Right lobe of liver (tissue), 6 donors: ENCODE measurements at regions not wholly inside any gene's neighbourhood (a gene's known extent, or its start where the extent isn't known, plus 50 kb on each side); places are given as distances from the start of the nearest gene placed in this dataset.

Source experiments
- ATAC-seq, 4 donors: fragments of 200-7000 bp; cut with Tn5 transposase; one replicate each; pipeline ENCODE4 v1.9.1; 2020; ENCODE audit warnings: mild to moderate bottlenecking in 4 of 4, moderate library complexity in 4 of 4
- DNase-seq, 3 donors: peaks; one replicate each; pipeline ENCODE4 v3.0.0-alpha.2; 2020
- H3K27ac ChIP-seq, 3 donors: fragments of 200-600 bp; one replicate each; pipeline ENCODE4 v1.8.0; 2022
- H3K27me3 ChIP-seq, 2 donors: fragments of 200-600 bp; one replicate each; pipeline ENCODE4 v1.8.0; 2022
- H3K36me3 ChIP-seq, 4 donors: fragments of 200-600 bp; sonication (generic) in 1 of 4; one replicate each; pipeline versions ENCODE4 v1.5.1 to v1.8.0; 2017 to 2022; ENCODE audit warnings: control low read depth in 1 of 4
- H3K4me1 ChIP-seq, 4 donors: fragments of 200-600 bp; sonication (generic) in 1 of 4; one replicate each; pipeline versions ENCODE4 v1.5.1 to v1.8.0; 2017 to 2022; ENCODE audit warnings: control low read depth in 1 of 4
- H3K4me3 ChIP-seq, 3 donors: fragments of 200-600 bp; one replicate each; pipeline ENCODE4 v1.8.0; 2022
- H3K9me3 ChIP-seq, 4 donors: fragments of 200-600 bp; sonication (generic) in 1 of 4; one replicate each; pipeline versions ENCODE4 v1.5.1 to v1.8.0; 2017 to 2022; ENCODE audit warnings: control low read depth in 1 of 4
- POLR2A ChIP-seq: fragments of 450-650 bp; IDR thresholded peaks from one replicate; pipeline ENCODE4 v1.6.1; 2017; ENCODE audit warnings: antibody characterized with exemption, mild to moderate bottlenecking
- WGBS: methylation state at CpG from one replicate; pipeline ENCODE4 v1.1.6; 2018; ENCODE audit warnings: low coverage, low lambda C conversion rate; ENCODE audit not compliant: insufficient coverage; ENCODE audit errors: missing lambda C conversion rate; 5-methylcytosine and 5-hydroxymethylcytosine counted together
- intact Hi-C, 2 donors: fragments of 100-400 bp; cut with DNase I; formaldehyde crosslinking; loops; one replicate each; pipeline versions ENCODE4 v1.11.2 to v1.14.1; 2022
- TF ChIP-seq, protein P1 (sequence below), 4 donors: fragments of 200-600 bp in 3 of 4; fragments of 450-650 bp in 1 of 4; IDR thresholded peaks; one replicate each; pipeline versions ENCODE4 v1.5.1 to v1.8.0; 2016 to 2022; ENCODE audit warnings: antibody characterized with exemption in 4 of 4, mild to moderate bottlenecking in 2 of 4
- donor health status: DM: no; HTN: yes; CAD: no.
- donor health status: DM: no; HTN: no; CAD: no.
- donor health status: DM: no; HTN: no; CAD: no.
- donor health status: DM: no; HTN: yes; CAD: no.
- donor health status: DM: no; HTN: yes; CAD: no.

DNA sequence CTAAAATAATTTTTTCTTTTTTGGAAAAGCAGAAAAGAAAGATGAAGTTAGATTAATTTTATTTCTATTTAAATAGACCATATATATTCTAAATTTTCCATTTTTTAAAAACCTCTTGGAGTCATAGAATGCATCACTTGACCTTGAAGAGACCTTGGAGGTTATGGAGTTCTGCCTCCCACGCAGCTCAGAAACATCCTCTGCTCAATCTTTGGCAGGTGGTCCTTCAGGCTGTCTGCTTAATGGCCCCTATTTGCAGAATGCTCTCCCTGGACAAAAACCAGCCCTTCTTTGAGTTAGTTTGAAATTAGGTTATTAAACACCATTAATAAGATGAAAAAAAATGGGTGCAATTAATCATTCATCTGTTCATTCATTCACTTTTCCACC lies 194.1 kb upstream of the TLL1 start:
- DNase-seq (no peak), ATAC-seq (no peak)
- Histone ChIP-seq H3K27me3 (no peaks in the 10 kb centered on the region), H3K4me3 (no peak overlapping the region), H3K36me3 (no peaks in the 10 kb centered on the region), H3K27ac (no peak overlapping the region), H3K4me1 (no peaks in the 10 kb centered on the region), H3K9me3 (no peaks in the 10 kb centered on the region)
- intact Hi-C loops = no loop called here
- no peak for TF ChIP-seq POLR2A
- TF ChIP-seq, protein P1, sequence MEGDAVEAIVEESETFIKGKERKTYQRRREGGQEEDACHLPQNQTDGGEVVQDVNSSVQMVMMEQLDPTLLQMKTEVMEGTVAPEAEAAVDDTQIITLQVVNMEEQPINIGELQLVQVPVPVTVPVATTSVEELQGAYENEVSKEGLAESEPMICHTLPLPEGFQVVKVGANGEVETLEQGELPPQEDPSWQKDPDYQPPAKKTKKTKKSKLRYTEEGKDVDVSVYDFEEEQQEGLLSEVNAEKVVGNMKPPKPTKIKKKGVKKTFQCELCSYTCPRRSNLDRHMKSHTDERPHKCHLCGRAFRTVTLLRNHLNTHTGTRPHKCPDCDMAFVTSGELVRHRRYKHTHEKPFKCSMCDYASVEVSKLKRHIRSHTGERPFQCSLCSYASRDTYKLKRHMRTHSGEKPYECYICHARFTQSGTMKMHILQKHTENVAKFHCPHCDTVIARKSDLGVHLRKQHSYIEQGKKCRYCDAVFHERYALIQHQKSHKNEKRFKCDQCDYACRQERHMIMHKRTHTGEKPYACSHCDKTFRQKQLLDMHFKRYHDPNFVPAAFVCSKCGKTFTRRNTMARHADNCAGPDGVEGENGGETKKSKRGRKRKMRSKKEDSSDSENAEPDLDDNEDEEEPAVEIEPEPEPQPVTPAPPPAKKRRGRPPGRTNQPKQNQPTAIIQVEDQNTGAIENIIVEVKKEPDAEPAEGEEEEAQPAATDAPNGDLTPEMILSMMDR (IDR thresholded peaks at IDR 0.05) = no peak
- WGBS = 80% methylated on average over 1 of the region's 1 CpG

DNA sequence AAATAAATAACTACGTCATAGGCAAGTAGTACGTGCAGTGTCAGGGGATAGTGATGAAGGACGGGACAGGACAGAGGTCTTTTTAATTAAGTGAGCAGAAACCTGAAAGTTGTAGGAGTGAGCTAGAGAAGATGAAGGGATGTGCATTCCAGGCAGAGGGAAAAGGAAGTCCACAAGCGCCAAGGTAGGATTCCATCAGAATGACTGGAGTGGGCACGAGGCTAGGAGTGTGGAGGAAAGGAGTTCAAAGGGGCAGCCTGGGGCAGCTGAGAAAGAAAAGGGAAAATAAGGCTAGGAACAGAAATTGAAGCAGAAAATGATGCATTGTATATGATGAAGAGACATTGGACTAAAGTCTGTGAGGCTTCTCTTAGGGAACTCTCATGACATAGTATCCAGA lies 192.2 kb upstream of the TLL1 start:
- Histone ChIP-seq H3K4me1 (no peaks in the 10 kb centered on the region), H3K9me3 (no peaks in the 10 kb centered on the region), H3K4me3 (no peak overlapping the region), H3K27me3 (no peaks in the 10 kb centered on the region), H3K36me3 (no peaks in the 10 kb centered on the region), H3K27ac (no peak overlapping the region)
- DNase-seq = no peak
- WGBS = 86% methylated on average over 5 of the region's 5 CpGs
- intact Hi-C loops = no loop called here
- no peak for ATAC-seq
- TF ChIP-seq, protein P1 (IDR thresholded peaks at IDR 0.05) = no peak
- TF ChIP-seq POLR2A = no peak

DNA sequence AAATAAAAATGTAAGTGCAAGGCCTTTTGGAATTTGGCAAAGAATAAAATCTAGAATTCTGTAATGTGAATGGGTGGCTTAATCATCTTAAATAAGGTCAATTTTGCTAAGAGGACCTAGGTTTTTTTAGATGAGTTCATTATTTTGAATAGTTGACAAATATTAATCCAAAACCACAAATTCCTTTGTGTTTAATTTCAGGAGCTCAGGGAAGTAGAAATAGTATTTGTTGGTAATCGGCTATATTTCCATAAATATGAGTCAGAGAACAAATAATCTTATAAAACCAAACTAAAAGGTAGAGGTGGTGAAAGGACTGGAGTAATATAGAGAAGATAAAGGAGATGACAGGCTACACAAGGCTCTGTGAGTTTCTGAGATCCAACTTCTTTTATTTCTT lies 190.4 kb upstream of the TLL1 start:
- TF ChIP-seq POLR2A = no peak
- TF ChIP-seq, protein P1 (IDR thresholded peaks at IDR 0.05) = no peak
- no peak for ATAC-seq
- Histone ChIP-seq H3K9me3 (no peaks in the 10 kb centered on the region), H3K36me3 (no peaks in the 10 kb centered on the region), H3K27ac (no peak overlapping the region), H3K27me3 (no peaks in the 10 kb centered on the region), H3K4me1 (no peaks in the 10 kb centered on the region), H3K4me3 (no peak overlapping the region)
- WGBS = 0% methylated on average over 1 of the region's 1 CpG
- no peak for DNase-seq
- intact Hi-C loops = no loop called here

DNA sequence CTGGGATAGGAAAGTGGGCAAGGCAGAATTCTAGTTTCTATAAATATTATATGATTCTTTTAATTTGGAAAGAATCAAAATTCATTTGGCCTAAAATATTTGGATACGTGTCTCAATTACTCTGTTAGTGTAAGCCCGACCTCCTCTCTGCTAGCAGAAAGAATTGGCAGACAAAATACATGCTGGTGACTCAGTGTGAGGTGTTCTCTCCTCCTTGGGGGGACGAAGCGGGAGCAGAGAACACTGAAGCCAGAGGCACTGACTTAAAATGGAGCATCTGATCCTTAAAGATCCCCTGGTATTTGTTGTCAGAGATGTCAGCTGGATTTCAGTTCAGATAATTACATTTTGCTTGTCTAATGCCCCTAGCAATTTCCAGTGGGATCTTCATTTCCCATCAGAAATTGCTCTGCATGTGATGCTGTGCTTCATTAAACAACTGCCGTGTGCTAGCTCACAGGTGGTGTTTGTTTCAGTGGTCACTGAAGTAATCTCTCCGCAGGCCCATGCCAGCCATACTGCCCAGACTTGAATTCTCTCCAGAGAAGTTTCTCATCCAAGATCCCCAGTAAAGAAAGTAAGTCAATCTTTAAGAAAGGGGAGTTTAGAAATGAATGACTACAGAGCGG lies 188.7 kb upstream of the TLL1 start:
- 86% methylated on average over 5 of the region's 7 CpGs for WGBS
- H3K4me3 ChIP-seq = no peak overlapping the region

More for the DNA sequence above, 188.7 kb upstream of the TLL1 start:
- H3K9me3 ChIP-seq = no peaks in the 10 kb centered on the region
- intact Hi-C loops = no loop called here
- no peak overlapping the region for H3K27ac ChIP-seq
- ATAC-seq (no peak), DNase-seq (no peak)
- H3K4me1 ChIP-seq = no peaks in the 10 kb centered on the region
- H3K36me3 ChIP-seq = no peaks in the 10 kb centered on the region
- no peaks in the 10 kb centered on the region for H3K27me3 ChIP-seq
- TF ChIP-seq, protein P1 (IDR thresholded peaks at IDR 0.05) = no peak
